ENCODE measurements at regions not wholly inside any gene's neighbourhood (a gene's known extent, or its start where the extent isn't known, plus 50 kb on each side); places are given as distances from the start of the nearest gene placed in this dataset.

DNA sequence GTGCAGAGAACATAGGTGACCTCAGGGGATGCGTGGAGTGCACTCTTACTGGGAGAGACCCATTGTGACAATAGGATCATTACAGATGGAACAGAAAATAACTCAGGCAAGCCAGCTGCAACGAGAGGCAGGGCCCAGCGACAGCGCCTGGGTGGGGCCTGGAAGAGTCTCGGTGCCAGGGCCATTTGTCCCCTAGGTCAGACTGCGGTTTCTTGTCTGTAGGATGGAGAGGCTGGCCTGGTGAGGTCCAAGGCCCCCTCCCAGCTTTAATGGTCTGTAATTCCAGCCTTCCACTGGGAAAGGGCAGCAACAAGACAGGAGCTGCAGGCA is 208.6 kb upstream of the APCDD1 start:
- DNase-seq (ENCODE audit: low read depth, low spot score) = no peak
- Histone ChIP-seq H4K20me1 (ENCODE audit: insufficient read depth) (no peaks in the 10 kb centered on the region), H3K9ac (ENCODE audit: low read length) (no peak overlapping the region), H3K27ac (ENCODE audit: low read depth, low read length) (no peak overlapping the region), H3K4me2 (ENCODE audit: low read length) (no peak overlapping the region), H3K4me1 (ENCODE audit: control insufficient read depth in 1 of 2, insufficient read depth in 2 of 2, low read length in 2 of 2) (no peaks in the 10 kb centered on the region), H3K27me3 (ENCODE audit: insufficient read depth, low read length) (peaks cover 14% of the 10 kb centered on the region), H3K9me2 (ENCODE audit: insufficient read depth) (no peaks in the 10 kb centered on the region; the same call in 1 of the 2 replicates), H3K36me3 (ENCODE audit: control insufficient read depth in 1 of 2, insufficient read depth in 2 of 2, low read length in 2 of 2) (no peaks in the 10 kb centered on the region), H3K9me3 (ENCODE audit: control insufficient read depth in 1 of 2, insufficient read depth in 1 of 2, low read depth in 1 of 2, low read length in 2 of 2) (no peaks in the 10 kb centered on the region), H3K4me3 (replicated peaks in 1 of 2; ENCODE audit: low read depth in 1 of 2, low read length in 2 of 2) (no peak overlapping the region), H3K79me2 (ENCODE audit: insufficient read depth, low read length) (no peaks in the 10 kb centered on the region), H2AFZ (ENCODE audit: low read depth, low read length, poor library complexity, severe bottlenecking) (no peak overlapping the region)
- TF ChIP-seq SRF (IDR thresholded peaks at IDR 0.05; ENCODE audit: low read depth) (no peak), RAD21 (IDR thresholded peaks at IDR 0.05; ENCODE audit: low read depth) (no peak), REST (IDR thresholded peaks at IDR 0.05; ENCODE audit: low read depth) (no peak), POLR2A (IDR thresholded peaks at IDR 0.05; ENCODE audit: borderline replicate concordance, extremely low read depth, insufficient read depth, insufficient read length) (no peak), JUND (IDR thresholded peaks at IDR 0.05) (no peak), ATF3 (IDR thresholded peaks at IDR 0.05) (no peak), EZH2phosphoT487 (IDR thresholded peaks at IDR 0.05; ENCODE audit: borderline replicate concordance) (no peak), ZNF274 (IDR thresholded peaks at IDR 0.05; ENCODE audit: low read depth, low read length) (no peak), POLR2AphosphoS5 (IDR thresholded peaks at IDR 0.05; ENCODE audit: low read depth, low read length) (no peak), FOSL1 (IDR thresholded peaks at IDR 0.05; ENCODE audit: low read depth) (no peak), SIN3A (IDR thresholded peaks at IDR 0.05; ENCODE audit: low read depth) (no peak), YY1 (IDR thresholded peaks at IDR 0.05; ENCODE audit: extremely low read depth, insufficient replicate concordance, low read depth, low read length) (no peak), CEBPB (IDR thresholded peaks at IDR 0.05; ENCODE audit: low read depth) (no peak)
- TF ChIP-seq, protein P1, sequence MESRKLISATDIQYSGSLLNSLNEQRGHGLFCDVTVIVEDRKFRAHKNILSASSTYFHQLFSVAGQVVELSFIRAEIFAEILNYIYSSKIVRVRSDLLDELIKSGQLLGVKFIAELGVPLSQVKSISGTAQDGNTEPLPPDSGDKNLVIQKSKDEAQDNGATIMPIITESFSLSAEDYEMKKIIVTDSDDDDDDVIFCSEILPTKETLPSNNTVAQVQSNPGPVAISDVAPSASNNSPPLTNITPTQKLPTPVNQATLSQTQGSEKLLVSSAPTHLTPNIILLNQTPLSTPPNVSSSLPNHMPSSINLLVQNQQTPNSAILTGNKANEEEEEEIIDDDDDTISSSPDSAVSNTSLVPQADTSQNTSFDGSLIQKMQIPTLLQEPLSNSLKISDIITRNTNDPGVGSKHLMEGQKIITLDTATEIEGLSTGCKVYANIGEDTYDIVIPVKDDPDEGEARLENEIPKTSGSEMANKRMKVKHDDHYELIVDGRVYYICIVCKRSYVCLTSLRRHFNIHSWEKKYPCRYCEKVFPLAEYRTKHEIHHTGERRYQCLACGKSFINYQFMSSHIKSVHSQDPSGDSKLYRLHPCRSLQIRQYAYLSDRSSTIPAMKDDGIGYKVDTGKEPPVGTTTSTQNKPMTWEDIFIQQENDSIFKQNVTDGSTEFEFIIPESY (IDR thresholded peaks at IDR 0.05; ENCODE audit: extremely low read depth, insufficient replicate concordance, low read length) = no peak
- TF ChIP-seq, protein P2, sequence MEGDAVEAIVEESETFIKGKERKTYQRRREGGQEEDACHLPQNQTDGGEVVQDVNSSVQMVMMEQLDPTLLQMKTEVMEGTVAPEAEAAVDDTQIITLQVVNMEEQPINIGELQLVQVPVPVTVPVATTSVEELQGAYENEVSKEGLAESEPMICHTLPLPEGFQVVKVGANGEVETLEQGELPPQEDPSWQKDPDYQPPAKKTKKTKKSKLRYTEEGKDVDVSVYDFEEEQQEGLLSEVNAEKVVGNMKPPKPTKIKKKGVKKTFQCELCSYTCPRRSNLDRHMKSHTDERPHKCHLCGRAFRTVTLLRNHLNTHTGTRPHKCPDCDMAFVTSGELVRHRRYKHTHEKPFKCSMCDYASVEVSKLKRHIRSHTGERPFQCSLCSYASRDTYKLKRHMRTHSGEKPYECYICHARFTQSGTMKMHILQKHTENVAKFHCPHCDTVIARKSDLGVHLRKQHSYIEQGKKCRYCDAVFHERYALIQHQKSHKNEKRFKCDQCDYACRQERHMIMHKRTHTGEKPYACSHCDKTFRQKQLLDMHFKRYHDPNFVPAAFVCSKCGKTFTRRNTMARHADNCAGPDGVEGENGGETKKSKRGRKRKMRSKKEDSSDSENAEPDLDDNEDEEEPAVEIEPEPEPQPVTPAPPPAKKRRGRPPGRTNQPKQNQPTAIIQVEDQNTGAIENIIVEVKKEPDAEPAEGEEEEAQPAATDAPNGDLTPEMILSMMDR (IDR thresholded peaks at IDR 0.05 in 2 of 3, conservative IDR thresholded peaks at IDR 0.05 in 1 of 3; ENCODE audit: borderline replicate concordance in 1 of 3, insufficient read depth in 1 of 3, low read depth in 2 of 3, low read length in 2 of 3) = no peak
- no TSS peak for BruUV-seq (replicated peaks)
- RAD21 ChIA-PET (ENCODE audit: low non-redundant PET in 1 of 2, low total read pairs in 2 of 2, uncharacterized antibody in 2 of 2, unreplicated experiment in 2 of 2) = no interaction called here
- POLR2A ChIA-PET = no interaction called here
- ATAC-seq = no peak
- intact Hi-C loops (cut with micrococcal nuclease) = no loop called here
- CTCF ChIA-PET = no interaction called here

All from HCT116 (cell line).